ENCODE measurements at regions not wholly inside any gene's neighbourhood (a gene's known extent, or its start where the extent isn't known, plus 50 kb on each side); places are given as distances from the start of the nearest gene placed in this dataset.

GRCh38 chr5:67620424-67621397, 424.1 kb upstream of the CD180 start:
- H3K9me3 Mint-ChIP-seq = no peaks in the 10 kb centered on the region
- Histone ChIP-seq H3K9ac (ENCODE audit: extremely low read depth, insufficient read length, low read length) (no peak overlapping the region), H2BK15ac (ENCODE audit: low read depth, low read length) (no peak overlapping the region), H2BK12ac (ENCODE audit: insufficient read length, low read depth, low read length) (no peak overlapping the region), H4K8ac (replicated peaks; ENCODE audit: insufficient read length, low read depth, low read length) (no peak overlapping the region), H4K5ac (ENCODE audit: insufficient read length, low read depth, low read length) (no peak overlapping the region), H3T11ph (ENCODE audit: low read length) (no peak overlapping the region), H2AFZ (ENCODE audit: low read length) (no peak overlapping the region), H2BK5ac (ENCODE audit: insufficient read length, low read length) (no peak overlapping the region), H3K4me1 (ENCODE audit: insufficient read depth, low read length) (no peaks in the 10 kb centered on the region), H3K79me2 (ENCODE audit: insufficient read depth, low read length) (no peaks in the 10 kb centered on the region), H3K4ac (ENCODE audit: low read depth, low read length) (no peak overlapping the region), H3K56ac (ENCODE audit: insufficient read length, low read depth, low read length) (no peak overlapping the region), H3K14ac (ENCODE audit: insufficient read depth, low read length) (no peak overlapping the region), H2AK5ac (ENCODE audit: insufficient read length, low read length) (no peak overlapping the region), H3K79me1 (ENCODE audit: insufficient read depth, low read depth, low read length, poor library complexity, severe bottlenecking) (no peaks in the 10 kb centered on the region), H2BK20ac (ENCODE audit: low read depth, low read length, poor library complexity, severe bottlenecking) (no peak overlapping the region), H3K23me2 (ENCODE audit: insufficient read length, low read depth, low read length, poor library complexity, severe bottlenecking) (no peaks in the 10 kb centered on the region), H4K20me1 (ENCODE audit: control insufficient read depth, insufficient read depth, insufficient read length) (no peaks in the 10 kb centered on the region), H3K27ac (ENCODE audit: insufficient read length, low read depth, low read length) (no peak overlapping the region), H3K4me2 (ENCODE audit: insufficient read depth, insufficient read length, low read length) (no peak overlapping the region), H4K91ac (ENCODE audit: insufficient read length, low read depth, low read length) (no peak overlapping the region), H2BK120ac (ENCODE audit: low read depth, low read length, poor library complexity, severe bottlenecking) (no peak overlapping the region), H3K18ac (ENCODE audit: insufficient read length, low read depth, low read length) (no peak overlapping the region), H3K27me3 (ENCODE audit: insufficient read depth, low read length) (no peaks in the 10 kb centered on the region), H3K9me3 (ENCODE audit: control insufficient read depth, low read depth, low read length) (no peaks in the 10 kb centered on the region), H3K23ac (ENCODE audit: insufficient read length, low read depth, low read length) (no peak overlapping the region)
- no peaks in the 10 kb centered on the region; the same call in 1 of the 2 replicates for H3K27me3 Mint-ChIP-seq (ENCODE audit: low read depth)
- no peak for TF ChIP-seq CTCF (conservative IDR thresholded peaks at IDR 0.05)
- no peak overlapping the region; a peak in 1 of 7 replicates for H3K27ac Mint-ChIP-seq
- no peaks in the 10 kb centered on the region; a peak in 1 of 7 replicates for H3K36me3 Mint-ChIP-seq (ENCODE audit: insufficient read depth in 1 of 3, low read depth in 3 of 3)
- no peak for DNase-seq
- no peak overlapping the region for H3K4me3 Mint-ChIP-seq
- peaks cover 14% of the 10 kb centered on the region in 2 experiments for H3K4me1 Mint-ChIP-seq
- WGBS (ENCODE audit: extremely low coverage, insufficient read length, low lambda C conversion rate) = no CpG with 5 or more reads among the region's 11 CpGs
